Activated CD8-positive, alpha-beta T cell treated with anti-CD3 and anti-CD28 coated beads for 36 hours (primary cell): ENCODE measurements at regions not wholly inside any gene's neighbourhood (a gene's known extent, or its start where the extent isn't known, plus 50 kb on each side); places are given as distances from the start of the nearest gene placed in this dataset.

Experiments used
- ATAC-seq: fragments of 200-7000 bp; cut with Tn5 transposase; one replicate; pipeline ENCODE4 v1.10.0; 2021; ENCODE audit warnings: mild to moderate bottlenecking, moderate library complexity
- CTCF ChIA-PET: fragments of 350-600 bp; sonication (Branson Sonifier 250); formaldehyde crosslinking; loops from one replicate; lab custom pipeline; 2021; ENCODE audit warnings: antibody characterized with exemption; lab: Charles Lee
- POLR2A ChIA-PET: fragments of 350-600 bp; sonication (Branson Sonifier 250); formaldehyde crosslinking; loops from one replicate; lab custom pipeline; 2021; ENCODE audit warnings: antibody characterized with exemption; lab: Charles Lee
- DNase-seq: peaks from one replicate; pipeline ENCODE4 v3.0.0-alpha.2; 2020
- H3K27ac Mint-ChIP-seq: one replicate; pipeline ENCODE4 v1.8.0; 2021; ENCODE audit warnings: mild to moderate bottlenecking, mixed read lengths
- H3K27me3 Mint-ChIP-seq: one replicate; pipeline ENCODE4 v1.8.0; 2021; ENCODE audit warnings: mixed read lengths
- H3K36me3 Mint-ChIP-seq: one replicate; pipeline ENCODE4 v1.8.0; 2021; ENCODE audit warnings: low read depth, mixed read lengths
- H3K4me1 Mint-ChIP-seq: one replicate; pipeline ENCODE4 v1.8.0; 2021; ENCODE audit warnings: low read depth, mixed read lengths
- H3K4me3 Mint-ChIP-seq: one replicate; pipeline ENCODE4 v1.8.0; 2021; ENCODE audit warnings: mild to moderate bottlenecking, moderate library complexity, mixed read lengths
- H3K9me3 Mint-ChIP-seq: one replicate; pipeline ENCODE4 v1.8.0; 2021; ENCODE audit warnings: mixed read lengths
- intact Hi-C: fragments of 100-400 bp; cut with micrococcal nuclease; formaldehyde crosslinking; loops from one replicate; pipeline ENCODE4 v1.10.0; 2022
- TF ChIP-seq, protein P1 (sequence below): fragments of 200-600 bp; IDR thresholded peaks from one replicate; pipeline ENCODE4 v1.8.0; 2022; ENCODE audit warnings: antibody characterized with exemption, mild to moderate bottlenecking

DNA sequence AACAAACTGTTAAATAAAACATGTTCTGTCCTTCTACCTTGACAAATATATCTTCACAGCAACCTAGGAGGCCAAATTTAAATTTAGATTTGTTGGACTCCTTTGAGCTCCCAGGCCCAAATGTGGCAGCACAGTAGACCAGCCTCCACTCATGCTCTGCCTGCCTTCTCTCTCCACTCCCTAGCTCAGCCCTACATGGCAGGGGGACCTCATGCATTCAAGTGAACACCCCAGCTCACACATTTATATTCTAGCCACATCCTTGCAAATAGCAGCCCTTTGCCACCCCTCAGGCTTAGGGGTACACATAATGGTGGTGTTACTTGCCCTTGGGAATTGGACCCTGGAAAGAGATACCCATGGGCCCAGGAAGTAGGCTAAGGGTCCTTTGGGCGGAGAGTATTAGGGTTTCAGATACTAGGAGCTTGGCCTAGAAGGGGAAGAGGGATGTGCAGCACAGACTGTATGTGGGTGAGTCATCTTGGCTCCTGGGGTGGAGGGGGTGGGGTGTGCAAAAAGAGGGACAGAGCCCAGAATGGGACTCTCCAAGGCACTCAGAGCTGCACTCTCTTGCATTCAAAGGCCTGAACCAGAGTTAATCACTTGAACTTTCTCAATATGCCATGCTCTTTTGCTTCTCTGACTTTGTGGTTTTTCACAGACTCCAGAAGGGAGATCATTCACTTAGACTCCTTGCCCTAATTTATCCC, 268.4 kb upstream of the ROPN1 start:
- intact Hi-C loops: no loop called here
- H3K27ac Mint-ChIP-seq: no peak overlapping the region
- CTCF ChIA-PET: interaction anchor here (1.0 kb wide), 1 partner anchor 13 kb away, joined by 5 read pairs; no protein-coding TSS in a partner anchor
- POLR2A ChIA-PET: no interaction called here
- H3K9me3 Mint-ChIP-seq: no peaks in the 10 kb centered on the region
- DNase-seq (no peak), ATAC-seq (no peak)
- no peaks in the 10 kb centered on the region for H3K36me3 Mint-ChIP-seq
- TF ChIP-seq, protein P1, sequence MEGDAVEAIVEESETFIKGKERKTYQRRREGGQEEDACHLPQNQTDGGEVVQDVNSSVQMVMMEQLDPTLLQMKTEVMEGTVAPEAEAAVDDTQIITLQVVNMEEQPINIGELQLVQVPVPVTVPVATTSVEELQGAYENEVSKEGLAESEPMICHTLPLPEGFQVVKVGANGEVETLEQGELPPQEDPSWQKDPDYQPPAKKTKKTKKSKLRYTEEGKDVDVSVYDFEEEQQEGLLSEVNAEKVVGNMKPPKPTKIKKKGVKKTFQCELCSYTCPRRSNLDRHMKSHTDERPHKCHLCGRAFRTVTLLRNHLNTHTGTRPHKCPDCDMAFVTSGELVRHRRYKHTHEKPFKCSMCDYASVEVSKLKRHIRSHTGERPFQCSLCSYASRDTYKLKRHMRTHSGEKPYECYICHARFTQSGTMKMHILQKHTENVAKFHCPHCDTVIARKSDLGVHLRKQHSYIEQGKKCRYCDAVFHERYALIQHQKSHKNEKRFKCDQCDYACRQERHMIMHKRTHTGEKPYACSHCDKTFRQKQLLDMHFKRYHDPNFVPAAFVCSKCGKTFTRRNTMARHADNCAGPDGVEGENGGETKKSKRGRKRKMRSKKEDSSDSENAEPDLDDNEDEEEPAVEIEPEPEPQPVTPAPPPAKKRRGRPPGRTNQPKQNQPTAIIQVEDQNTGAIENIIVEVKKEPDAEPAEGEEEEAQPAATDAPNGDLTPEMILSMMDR: no peak
- H3K4me3 Mint-ChIP-seq: no peak overlapping the region
- H3K27me3 Mint-ChIP-seq: peaks cover 6% of the 10 kb centered on the region
- no peaks in the 10 kb centered on the region for H3K4me1 Mint-ChIP-seq

- H3K27me3 Mint-ChIP-seq: peaks cover 2% of the 10 kb centered on the region
- DNase-seq (no peak), ATAC-seq (no peak)
- H3K27ac Mint-ChIP-seq: no peak overlapping the region
- intact Hi-C loops: no loop called here
- TF ChIP-seq, protein P1: no peak
- no peaks in the 10 kb centered on the region for H3K9me3 Mint-ChIP-seq
- CTCF ChIA-PET: interaction anchor here (1.0 kb wide), 1 partner anchor 14 kb away, joined by 5 read pairs; no protein-coding TSS in a partner anchor
- POLR2A ChIA-PET: no interaction called here
- no peak overlapping the region for H3K4me3 Mint-ChIP-seq
- H3K36me3 Mint-ChIP-seq: no peaks in the 10 kb centered on the region
- no peaks in the 10 kb centered on the region for H3K4me1 Mint-ChIP-seq
Observed at GRCh38 chr3:124261306-124261705, 269.4 kb upstream of the ROPN1 start.

GRCh38 chr3:124263168-124263567, 271.2 kb upstream of the ROPN1 start:
- intact Hi-C loops: no loop called here
- POLR2A ChIA-PET: no interaction called here

DNA sequence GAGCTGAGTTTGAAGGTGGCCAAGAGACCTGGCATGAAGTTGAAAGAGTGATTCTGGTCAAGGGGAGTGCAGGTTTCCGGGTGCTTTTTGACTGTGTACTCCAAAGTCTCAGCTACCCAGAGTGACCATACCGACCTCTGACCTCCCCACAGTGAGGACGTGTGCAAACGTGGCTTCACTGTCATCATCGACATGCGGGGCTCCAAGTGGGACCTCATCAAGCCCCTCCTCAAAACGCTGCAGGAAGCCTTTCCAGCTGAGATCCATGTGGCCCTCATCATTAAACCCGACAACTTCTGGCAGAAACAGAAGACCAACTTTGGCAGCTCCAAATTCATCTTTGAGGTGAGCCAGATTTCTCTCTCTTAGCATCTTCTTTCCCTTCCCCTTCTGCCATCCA, 272.4 kb upstream of the ROPN1 start:
- intact Hi-C loops: no loop called here
- Mint-ChIP-seq H3K4me3 (no peak overlapping the region), H3K27me3 (peaks cover 2% of the 10 kb centered on the region), H3K27ac (no peak overlapping the region), H3K4me1 (no peaks in the 10 kb centered on the region), H3K36me3 (no peaks in the 10 kb centered on the region), H3K9me3 (no peaks in the 10 kb centered on the region)
- CTCF ChIA-PET: no interaction called here
- ATAC-seq (no peak), DNase-seq (no peak)
- TF ChIP-seq, protein P1: no peak
- POLR2A ChIA-PET: no interaction called here

More at GRCh38 chr3:124263168-124263567, 271.2 kb upstream of the ROPN1 start:
- no peaks in the 10 kb centered on the region for H3K36me3 Mint-ChIP-seq
- ATAC-seq: no peak
- no peaks in the 10 kb centered on the region for H3K4me1 Mint-ChIP-seq
- H3K27ac Mint-ChIP-seq: no peak overlapping the region
- TF ChIP-seq, protein P1: no peak
- CTCF ChIA-PET: no interaction called here
- H3K27me3 Mint-ChIP-seq: peaks cover 2% of the 10 kb centered on the region
- H3K4me3 Mint-ChIP-seq: no peak overlapping the region
- DNase-seq: no peak
- no peaks in the 10 kb centered on the region for H3K9me3 Mint-ChIP-seq

DNA sequence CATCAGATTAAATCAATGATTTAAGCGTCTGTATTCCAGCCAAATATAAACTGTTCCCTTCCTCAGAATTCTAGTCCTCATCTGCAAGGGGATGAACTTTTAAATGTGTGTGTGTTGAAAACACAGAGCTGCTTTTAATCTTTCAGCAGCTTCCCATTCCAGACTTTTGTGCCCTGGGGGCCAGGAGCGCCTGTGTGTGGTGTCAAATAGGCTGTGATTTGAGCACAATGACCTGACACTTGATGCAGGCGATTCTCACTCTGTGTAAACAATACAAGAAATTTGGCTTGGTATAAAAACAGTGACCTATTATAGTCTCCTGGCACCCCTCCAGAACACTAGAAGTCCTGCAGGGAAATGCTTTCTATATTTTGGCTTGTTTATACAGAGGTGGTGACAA, 274.6 kb upstream of the ROPN1 start:
- TF ChIP-seq, protein P1: no peak
- no peak overlapping the region for H3K4me3 Mint-ChIP-seq
- H3K36me3 Mint-ChIP-seq: no peaks in the 10 kb centered on the region
- ChIA-PET CTCF (no interaction called here), POLR2A (no interaction called here)
- no peaks in the 10 kb centered on the region for H3K9me3 Mint-ChIP-seq
- no peak for ATAC-seq
- H3K27me3 Mint-ChIP-seq: peaks cover 2% of the 10 kb centered on the region
- DNase-seq: no peak
- intact Hi-C loops: no loop called here
- no peaks in the 10 kb centered on the region for H3K4me1 Mint-ChIP-seq
- H3K27ac Mint-ChIP-seq: no peak overlapping the region
